B cell (primary cell): ENCODE measurements at regions not wholly inside any gene's neighbourhood (a gene's known extent, or its start where the extent isn't known, plus 50 kb on each side); places are given as distances from the start of the nearest gene placed in this dataset.

Experiments
- ATAC-seq: fragments of 200-7000 bp; cut with Tn5 transposase; one replicate; pipeline ENCODE4 v1.10.0; 2021; ENCODE audit warnings: low read depth, mild to moderate bottlenecking, moderate number of reproducible peaks, moderate library complexity
- CTCF ChIA-PET: fragments of 350-600 bp; sonication (Branson Sonifier 250); formaldehyde crosslinking; loops from one replicate; lab custom pipeline; 2021; ENCODE audit warnings: antibody characterized with exemption, inconsistent platforms; lab: Charles Lee
- POLR2A ChIA-PET: fragments of 350-600 bp; sonication (Branson Sonifier 250); formaldehyde crosslinking; loops from one replicate; lab custom pipeline; 2021; ENCODE audit warnings: antibody characterized with exemption; lab: Charles Lee
- DNase-seq: peaks from one replicate; pipeline ENCODE4 v3.0.0; 2013
- H2AFZ ChIP-seq: 2 replicates; pipeline ENCODE4 v1.6.1; 2012; ENCODE audit warnings: mild to moderate bottlenecking, low read depth, low read length; ENCODE audit not compliant: insufficient read depth, poor library complexity, severe bottlenecking
- H3K27ac ChIP-seq, 2 donors: 1 replicate in 1 of 2; 2 replicates in 1 of 2; pipeline ENCODE4 v1.5.1; 2012 to 2013; ENCODE audit warnings: low read length in 2 of 2, mild to moderate bottlenecking in 2 of 2, moderate library complexity in 1 of 2
- H3K27me3 ChIP-seq, 4 experiments: fragments of 200-600 bp in 1 of 4; sonication (generic) in 1 of 4; replicated peaks in 1 of 4; 1 replicate in 2 of 4; 2 replicates in 2 of 4; pipeline versions ENCODE4 v1.6.1 to v1.7.0; 2013 to 2016; ENCODE audit warnings: low read length in 3 of 4, mild to moderate bottlenecking in 2 of 4, mixed read lengths in 1 of 4, moderate library complexity in 1 of 4; ENCODE audit not compliant: insufficient read depth in 4 of 4, control insufficient read depth in 3 of 4; ENCODE audit errors: control extremely low read depth in 1 of 4
- H3K36me3 ChIP-seq, 2 experiments: replicated peaks in 1 of 2; 1 replicate in 1 of 2; 2 replicates in 1 of 2; pipeline versions ENCODE4 v1.6.1 to v1.7.1; 2013; ENCODE audit warnings: low read length in 1 of 2; ENCODE audit not compliant: insufficient read depth in 2 of 2, control insufficient read depth in 1 of 2; ENCODE audit errors: control extremely low read depth in 1 of 2, extremely low read depth in 1 of 2
- H3K4me1 ChIP-seq, 2 donors: fragments of 200-600 bp in 1 of 2; sonication (generic) in 1 of 2; 1 replicate in 1 of 2; 2 replicates in 1 of 2; pipeline versions ENCODE4 v1.5.1 to v1.6.1; 2013 to 2017; ENCODE audit warnings: low read length in 2 of 2; ENCODE audit not compliant: control insufficient read depth in 2 of 2, insufficient read depth in 2 of 2
- H3K4me2 ChIP-seq: replicated peaks from 2 replicates; pipeline ENCODE3; 2012; ENCODE audit warnings: mild to moderate bottlenecking, low read depth, low read length; ENCODE audit not compliant: poor library complexity, severe bottlenecking
- H3K4me3 ChIP-seq, 5 experiments: fragments of 200-600 bp in 1 of 5; sonication (generic) in 1 of 5; 1 replicate in 3 of 5; 2 replicates in 2 of 5; pipeline versions ENCODE4 v1.5.1 to v1.7.0; 2011 to 2016; ENCODE audit warnings: low read length in 4 of 5, mild to moderate bottlenecking in 4 of 5, low read depth in 2 of 5, control low read depth in 1 of 5, moderate library complexity in 1 of 5; ENCODE audit not compliant: insufficient read depth in 1 of 5; ENCODE audit errors: control extremely low read depth in 1 of 5, extremely low read depth in 1 of 5
- H3K79me2 ChIP-seq: fragments of 200-600 bp; sonication (generic); one replicate; pipeline ENCODE4 v1.6.0; 2016; ENCODE audit warnings: low read length; ENCODE audit not compliant: control insufficient read depth, insufficient read depth
- H3K9ac ChIP-seq: fragments of 200-600 bp; sonication (generic); 2 replicates; pipeline ENCODE4 v1.6.1; 2017; ENCODE audit warnings: mild to moderate bottlenecking, low read length, moderate library complexity
- H3K9me3 ChIP-seq, 3 donors: one replicate each; pipeline versions ENCODE4 v1.6.1 to v1.7.1; 2013; ENCODE audit warnings: low read length in 2 of 3; ENCODE audit not compliant: control insufficient read depth in 2 of 3, insufficient read depth in 1 of 3; ENCODE audit errors: control extremely low read depth in 1 of 3
- H4K20me1 ChIP-seq: 2 replicates; pipeline ENCODE4 v1.6.0; 2012; ENCODE audit warnings: mild to moderate bottlenecking, low read length; ENCODE audit not compliant: insufficient read depth, control insufficient read depth, poor library complexity, severe bottlenecking
- H3K27ac Mint-ChIP-seq: one replicate; pipeline ENCODE4 v1.8.0; 2021; ENCODE audit warnings: mixed read lengths
- H3K27me3 Mint-ChIP-seq: one replicate; pipeline ENCODE4 v1.8.0; 2021; ENCODE audit warnings: mixed read lengths
- H3K4me1 Mint-ChIP-seq: one replicate; pipeline ENCODE4 v1.8.0; 2021; ENCODE audit warnings: mixed read lengths
- H3K4me3 Mint-ChIP-seq: one replicate; pipeline ENCODE4 v1.8.0; 2021; ENCODE audit warnings: mixed read lengths
- H3K9me3 Mint-ChIP-seq: one replicate; pipeline ENCODE4 v1.8.0; 2022; ENCODE audit warnings: mixed read lengths; ENCODE audit not compliant: insufficient read depth
- CTCF ChIP-seq: fragments of 200-600 bp; IDR thresholded peaks from one replicate; pipeline ENCODE4 v1.8.0; 2022; ENCODE audit warnings: antibody characterized with exemption, mild to moderate bottlenecking
- EZH2 ChIP-seq: IDR thresholded peaks from 2 replicates; pipeline ENCODE4 v1.6.1; 2012; ENCODE audit warnings: borderline replicate concordance, low read depth, mild to moderate bottlenecking, moderate library complexity, low read length; ENCODE audit not compliant: insufficient read depth, poor library complexity, severe bottlenecking
- WGBS: methylation state at CpG from one replicate; pipeline ENCODE4 v1.1.5; 2013; ENCODE audit warnings: missing lambda C conversion rate; ENCODE audit not compliant: insufficient coverage; 5-methylcytosine and 5-hydroxymethylcytosine counted together
- intact Hi-C: fragments of 100-400 bp; cut with micrococcal nuclease; formaldehyde crosslinking; loops from one replicate; pipeline ENCODE4 v1.10.0; 2022

GRCh38 chr7:114190387-114190786 lies 224.2 kb upstream of the FOXP2 start:
- DNase-seq = no peak
- no peak overlapping the region for H3K27ac ChIP-seq
- H3K27me3 ChIP-seq = no peaks in the 10 kb centered on the region
- H2AFZ ChIP-seq = no peak overlapping the region
- no peak overlapping the region for H3K27ac Mint-ChIP-seq
- H3K4me3 ChIP-seq = no peak overlapping the region
- H3K9me3 ChIP-seq = no peaks in the 10 kb centered on the region
- H3K4me3 Mint-ChIP-seq = no peak overlapping the region
- no peaks in the 10 kb centered on the region for H3K36me3 ChIP-seq
- no peaks in the 10 kb centered on the region for H3K9me3 Mint-ChIP-seq
- intact Hi-C loops = no loop called here
- ChIA-PET CTCF (no interaction called here), POLR2A (no interaction called here)
- no peaks in the 10 kb centered on the region for H3K27me3 Mint-ChIP-seq
- no peak overlapping the region for H3K9ac ChIP-seq
- TF ChIP-seq CTCF = no peak
- no peak for TF ChIP-seq EZH2
- H3K4me1 ChIP-seq = no peaks in the 10 kb centered on the region
- H3K4me2 ChIP-seq = no peak overlapping the region
- no peak for ATAC-seq
- no CpG with 5 or more reads among the region's 2 CpGs for WGBS
- H3K79me2 ChIP-seq = no peaks in the 10 kb centered on the region
- H4K20me1 ChIP-seq = no peaks in the 10 kb centered on the region
- H3K4me1 Mint-ChIP-seq = no peaks in the 10 kb centered on the region

GRCh38 chr7:114183311-114184088 lies 231.1 kb upstream of the FOXP2 start:
- no peaks in the 10 kb centered on the region for H3K9me3 Mint-ChIP-seq
- no CpG with 5 or more reads among the region's 3 CpGs for WGBS
- Histone ChIP-seq H3K79me2 (no peaks in the 10 kb centered on the region), H3K4me3 (no peak overlapping the region), H3K9me3 (no peaks in the 10 kb centered on the region), H3K36me3 (no peaks in the 10 kb centered on the region), H3K4me1 (no peaks in the 10 kb centered on the region), H3K27me3 (no peaks in the 10 kb centered on the region), H3K4me2 (no peak overlapping the region), H3K27ac (no peak overlapping the region), H4K20me1 (no peaks in the 10 kb centered on the region), H2AFZ (no peak overlapping the region), H3K9ac (no peak overlapping the region)
- H3K4me3 Mint-ChIP-seq = no peak overlapping the region
- no peak overlapping the region for H3K27ac Mint-ChIP-seq
- no peak for ATAC-seq
- H3K4me1 Mint-ChIP-seq = no peaks in the 10 kb centered on the region
- POLR2A ChIA-PET = no interaction called here
- DNase-seq = no peak
- CTCF ChIA-PET = no interaction called here
- intact Hi-C loops = no loop called here
- H3K27me3 Mint-ChIP-seq = no peaks in the 10 kb centered on the region
- no peak for TF ChIP-seq EZH2
- no peak for TF ChIP-seq CTCF
